ENCODE measurements at regions not wholly inside any gene's neighbourhood (a gene's known extent, or its start where the extent isn't known, plus 50 kb on each side); places are given as distances from the start of the nearest gene placed in this dataset.

DNA sequence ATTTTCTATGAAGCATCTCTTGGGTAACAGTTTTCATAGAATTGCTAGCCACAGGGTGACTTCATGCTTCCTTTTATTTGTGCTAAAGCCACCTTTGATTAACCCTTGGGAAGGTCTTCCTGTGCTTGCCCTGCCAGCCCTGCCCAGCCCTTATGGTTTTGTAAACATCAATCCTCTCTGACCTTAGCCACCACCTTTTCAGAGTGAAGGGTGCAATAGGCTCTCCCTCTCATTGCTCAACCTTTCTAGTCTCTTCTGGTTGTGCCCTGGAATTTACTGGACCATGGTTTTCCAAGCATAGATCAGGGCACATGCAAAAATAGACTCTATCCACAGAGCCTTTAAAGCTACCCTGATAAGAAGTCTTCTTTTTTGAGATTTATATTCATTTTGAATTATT is 77.7 kb upstream of the FRMD6 start:
- TF ChIP-seq TCF12 (IDR thresholded peaks at IDR 0.05; ENCODE audit: low read depth) = no peak
- TF ChIP-seq FOXM1 (IDR thresholded peaks at IDR 0.05; ENCODE audit: borderline replicate concordance, low read depth) = no peak
- TF ChIP-seq, protein P1, sequence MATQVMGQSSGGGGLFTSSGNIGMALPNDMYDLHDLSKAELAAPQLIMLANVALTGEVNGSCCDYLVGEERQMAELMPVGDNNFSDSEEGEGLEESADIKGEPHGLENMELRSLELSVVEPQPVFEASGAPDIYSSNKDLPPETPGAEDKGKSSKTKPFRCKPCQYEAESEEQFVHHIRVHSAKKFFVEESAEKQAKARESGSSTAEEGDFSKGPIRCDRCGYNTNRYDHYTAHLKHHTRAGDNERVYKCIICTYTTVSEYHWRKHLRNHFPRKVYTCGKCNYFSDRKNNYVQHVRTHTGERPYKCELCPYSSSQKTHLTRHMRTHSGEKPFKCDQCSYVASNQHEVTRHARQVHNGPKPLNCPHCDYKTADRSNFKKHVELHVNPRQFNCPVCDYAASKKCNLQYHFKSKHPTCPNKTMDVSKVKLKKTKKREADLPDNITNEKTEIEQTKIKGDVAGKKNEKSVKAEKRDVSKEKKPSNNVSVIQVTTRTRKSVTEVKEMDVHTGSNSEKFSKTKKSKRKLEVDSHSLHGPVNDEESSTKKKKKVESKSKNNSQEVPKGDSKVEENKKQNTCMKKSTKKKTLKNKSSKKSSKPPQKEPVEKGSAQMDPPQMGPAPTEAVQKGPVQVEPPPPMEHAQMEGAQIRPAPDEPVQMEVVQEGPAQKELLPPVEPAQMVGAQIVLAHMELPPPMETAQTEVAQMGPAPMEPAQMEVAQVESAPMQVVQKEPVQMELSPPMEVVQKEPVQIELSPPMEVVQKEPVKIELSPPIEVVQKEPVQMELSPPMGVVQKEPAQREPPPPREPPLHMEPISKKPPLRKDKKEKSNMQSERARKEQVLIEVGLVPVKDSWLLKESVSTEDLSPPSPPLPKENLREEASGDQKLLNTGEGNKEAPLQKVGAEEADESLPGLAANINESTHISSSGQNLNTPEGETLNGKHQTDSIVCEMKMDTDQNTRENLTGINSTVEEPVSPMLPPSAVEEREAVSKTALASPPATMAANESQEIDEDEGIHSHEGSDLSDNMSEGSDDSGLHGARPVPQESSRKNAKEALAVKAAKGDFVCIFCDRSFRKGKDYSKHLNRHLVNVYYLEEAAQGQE (IDR thresholded peaks at IDR 0.05; ENCODE audit: low read depth) = no peak
- TF ChIP-seq EP300 (IDR thresholded peaks at IDR 0.05; ENCODE audit: borderline replicate concordance) = no peak
- no peak for TF ChIP-seq RAD21 (IDR thresholded peaks at IDR 0.05; ENCODE audit: low read depth)
- no peak for TF ChIP-seq TEAD4 (IDR thresholded peaks at IDR 0.05)
- no peak for TF ChIP-seq CEBPB (IDR thresholded peaks at IDR 0.05)
- TF ChIP-seq YY1 (IDR thresholded peaks at IDR 0.05; ENCODE audit: low read depth) = no peak
- TF ChIP-seq, protein P2, sequence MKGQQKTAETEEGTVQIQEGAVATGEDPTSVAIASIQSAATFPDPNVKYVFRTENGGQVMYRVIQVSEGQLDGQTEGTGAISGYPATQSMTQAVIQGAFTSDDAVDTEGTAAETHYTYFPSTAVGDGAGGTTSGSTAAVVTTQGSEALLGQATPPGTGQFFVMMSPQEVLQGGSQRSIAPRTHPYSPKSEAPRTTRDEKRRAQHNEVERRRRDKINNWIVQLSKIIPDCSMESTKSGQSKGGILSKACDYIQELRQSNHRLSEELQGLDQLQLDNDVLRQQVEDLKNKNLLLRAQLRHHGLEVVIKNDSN (IDR thresholded peaks at IDR 0.05) = no peak
- TF ChIP-seq ZBTB7A (IDR thresholded peaks at IDR 0.05; ENCODE audit: low read depth) = no peak
- no peak for TF ChIP-seq CREB1 (IDR thresholded peaks at IDR 0.05; ENCODE audit: low read depth)
- TF ChIP-seq EGR1 (IDR thresholded peaks at IDR 0.05) = no peak
- TF ChIP-seq NFIC (IDR thresholded peaks at IDR 0.05) = no peak
